GM18868 (cell line): ENCODE measurements at regions not wholly inside any gene's neighbourhood (a gene's known extent, or its start where the extent isn't known, plus 50 kb on each side); places are given as distances from the start of the nearest gene placed in this dataset.
"Not testable (repeated sequence)": the region's sequence is repeated elsewhere in the genome, so short reads cannot be mapped to it uniquely, and the experiment has no call there.

Source experiments
- ATAC-seq: cut with Tn5 transposase; IDR thresholded peaks from one replicate; pipeline ENCODE4 v1.9.1; 2021; ENCODE audit warnings: mild to moderate bottlenecking, moderate library complexity; ENCODE audit not compliant: unreplicated experiment

DNA sequence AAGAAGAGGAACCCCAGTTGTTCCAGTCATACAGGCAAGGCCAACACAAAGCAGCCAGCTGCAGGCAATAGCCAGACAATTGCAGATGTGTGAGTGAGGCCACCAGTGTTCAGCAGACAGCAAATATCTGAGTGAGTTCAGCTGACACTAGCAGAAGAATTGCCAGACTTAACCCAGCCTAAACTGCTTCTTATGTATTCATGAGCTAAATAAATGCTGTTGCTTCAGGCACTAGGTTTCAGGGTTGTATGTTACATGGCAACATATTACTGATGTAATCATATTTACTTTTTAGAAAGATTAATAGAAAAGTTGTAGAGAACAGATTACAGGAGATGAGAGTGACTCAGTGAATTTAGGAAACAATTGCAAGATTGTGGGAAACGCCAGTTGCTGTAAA, 129.8 kb upstream of the CHODL start:
- no peak for ATAC-seq

DNA sequence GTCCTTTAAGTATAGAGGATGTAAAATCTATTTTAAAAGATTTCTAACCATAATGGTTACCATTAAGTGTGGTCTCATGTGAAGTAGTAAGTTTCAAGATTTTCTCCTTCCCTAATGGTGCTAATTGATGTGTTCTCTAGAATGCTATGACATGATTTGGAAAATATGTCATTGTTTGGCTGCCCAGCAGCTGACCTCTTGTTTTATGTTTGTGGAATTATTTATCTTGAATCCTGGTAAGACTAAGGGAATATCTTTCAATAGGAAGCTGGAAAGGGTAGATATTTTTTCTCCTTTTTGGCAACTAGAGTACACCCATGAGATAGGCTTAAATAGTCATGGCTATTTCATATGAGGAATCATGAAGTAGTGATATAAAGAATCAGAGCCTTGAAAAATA, 139.8 kb upstream of the CHODL start:
- no peak for ATAC-seq

DNA sequence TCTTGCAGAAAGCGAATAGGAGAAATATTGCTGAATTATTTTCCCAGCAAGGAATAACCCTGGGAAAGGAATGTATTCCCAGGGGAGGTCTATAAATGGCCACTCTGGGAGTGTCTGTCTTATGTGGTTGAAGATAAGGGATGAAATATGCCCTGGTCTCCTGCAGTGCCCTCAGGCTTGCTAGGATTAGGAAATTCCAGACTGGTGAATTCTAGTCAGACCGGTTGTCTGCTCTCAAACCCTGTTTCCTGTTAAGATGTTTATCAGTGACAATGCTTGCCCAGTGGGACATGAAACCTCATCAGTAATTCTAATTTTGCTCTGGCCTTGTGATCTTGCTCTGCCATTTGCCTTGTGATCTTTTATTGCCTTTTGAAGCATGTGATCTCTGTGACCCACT, 148.2 kb upstream of the CHODL start:
- not testable (repeated sequence) for ATAC-seq

DNA sequence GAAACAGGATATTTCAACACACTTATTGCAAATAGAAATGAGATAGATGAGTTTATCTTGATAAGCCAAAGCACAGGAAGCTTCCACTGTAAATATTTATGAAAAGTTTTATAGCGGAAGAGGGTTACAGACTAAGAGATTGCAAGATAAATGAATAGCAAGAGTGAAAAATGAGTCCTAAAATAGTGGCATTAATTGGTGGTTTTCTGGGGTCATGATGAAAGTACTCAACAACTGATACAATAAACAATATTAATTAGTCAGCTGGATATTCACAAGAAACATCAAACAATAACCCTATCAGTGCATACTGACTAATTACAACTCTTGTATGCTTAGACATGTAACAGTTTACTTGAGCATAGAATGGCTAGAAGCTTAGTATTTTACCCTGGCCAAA, 154.8 kb upstream of the CHODL start:
- ATAC-seq = no peak

DNA sequence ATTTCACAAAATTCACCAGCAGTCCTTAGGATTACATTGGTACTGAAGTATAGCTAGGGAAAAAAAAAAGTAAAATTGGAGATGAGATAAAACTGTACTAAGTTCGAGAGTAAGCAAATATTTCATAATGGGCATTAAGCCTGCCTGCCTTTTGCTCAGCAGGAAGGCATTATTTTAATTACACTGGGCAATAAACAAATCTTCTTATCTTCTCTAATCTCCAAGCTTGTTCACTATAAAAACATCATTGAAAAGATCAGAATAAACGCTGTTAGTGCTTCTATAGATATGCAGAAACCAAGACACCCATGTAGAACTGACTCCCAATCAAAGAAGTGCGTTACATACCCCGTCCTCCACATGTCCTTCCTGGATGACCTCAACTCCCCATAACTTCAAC, 174.2 kb upstream of the CHODL start:
- ATAC-seq = no peak

DNA sequence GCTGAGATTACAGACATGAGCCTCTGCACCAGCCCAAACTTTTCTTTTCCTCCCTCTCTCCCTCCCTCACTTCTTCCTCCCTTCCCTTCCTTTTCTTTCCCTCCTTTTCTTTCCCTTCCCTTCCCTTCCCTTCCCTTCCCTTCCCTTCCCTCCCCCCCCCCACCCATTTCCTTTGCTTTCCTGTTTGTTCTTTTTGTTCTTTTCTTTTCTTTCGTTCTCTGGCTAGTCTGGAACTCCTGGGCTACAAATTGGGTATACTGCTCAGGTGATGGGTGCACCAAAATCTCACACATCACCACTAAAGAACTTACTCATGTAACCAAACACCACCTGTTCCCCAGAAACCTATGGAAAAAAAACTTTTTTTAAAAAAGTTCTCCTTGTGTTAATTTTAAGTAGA, 174.8 kb upstream of the CHODL start:
- ATAC-seq = no peak

DNA sequence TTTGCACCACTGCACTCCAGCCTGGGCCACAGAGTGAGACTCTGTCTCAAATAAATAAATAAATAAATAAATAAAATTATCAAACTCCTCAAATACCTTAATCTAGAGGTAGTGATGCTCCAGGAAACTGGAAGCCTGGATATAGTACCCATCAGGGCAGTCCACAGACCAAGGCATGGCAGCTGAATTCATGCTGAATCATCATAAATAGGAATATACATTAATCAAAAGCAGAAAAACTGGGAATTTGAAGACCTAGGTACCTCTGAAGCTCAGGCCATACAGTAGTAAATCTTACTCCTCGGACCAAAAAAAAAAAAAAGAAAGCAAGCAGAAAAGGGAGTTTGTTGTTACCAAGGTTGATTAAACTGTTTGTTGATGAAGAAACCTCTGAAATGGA, 184.2 kb upstream of the CHODL start:
- no peak for ATAC-seq

DNA sequence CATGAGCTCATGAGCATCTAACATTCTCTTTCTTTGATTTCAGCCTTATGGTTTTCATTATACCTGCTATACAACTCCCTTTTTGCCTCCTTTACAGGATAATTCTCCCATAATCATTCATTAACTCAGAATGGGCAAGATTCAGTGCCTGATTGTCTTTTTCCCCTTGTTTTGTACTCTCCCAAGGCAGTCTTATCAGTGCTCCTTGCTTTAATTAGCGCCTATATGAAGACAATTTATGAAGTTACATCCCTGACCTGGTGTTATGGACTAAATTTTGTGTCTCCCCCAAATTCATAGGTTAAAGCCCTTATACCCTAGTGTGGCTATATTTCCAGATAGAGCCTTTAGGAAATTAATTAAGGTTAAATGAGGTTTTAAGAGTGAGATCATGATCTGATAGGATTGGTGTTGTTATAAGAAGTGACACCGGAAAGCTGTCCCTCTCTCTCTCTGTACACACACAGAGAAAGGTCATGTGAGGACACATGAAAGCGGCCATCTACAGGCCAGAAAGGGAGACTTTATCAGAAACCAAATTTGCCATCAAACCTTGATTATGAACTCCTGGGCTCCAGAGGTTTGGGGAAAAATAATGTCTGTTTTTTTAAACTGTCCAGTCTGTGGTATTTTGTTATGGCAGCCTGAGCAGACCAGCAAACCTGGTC, 185.8 kb upstream of the CHODL start:
- no peak for ATAC-seq

DNA sequence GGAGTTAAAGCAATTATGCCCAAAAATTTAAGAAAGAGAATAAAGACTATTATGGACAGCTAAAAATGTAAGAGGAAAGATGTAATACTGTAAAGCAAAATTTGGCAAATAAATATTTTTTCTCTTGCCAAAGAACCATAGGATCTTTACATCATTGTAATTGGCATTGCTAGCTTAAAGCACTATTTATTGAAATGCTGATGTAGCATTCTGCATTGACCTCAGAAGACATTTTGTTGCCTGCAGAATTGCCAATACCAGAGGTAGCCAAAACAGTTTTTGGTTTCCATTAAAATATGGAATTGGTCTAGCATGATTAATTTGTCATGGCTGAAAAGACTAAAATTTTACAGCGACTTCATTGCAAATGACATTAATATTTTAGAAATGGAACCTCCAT, 191.5 kb upstream of the CHODL start:
- no peak for ATAC-seq

DNA sequence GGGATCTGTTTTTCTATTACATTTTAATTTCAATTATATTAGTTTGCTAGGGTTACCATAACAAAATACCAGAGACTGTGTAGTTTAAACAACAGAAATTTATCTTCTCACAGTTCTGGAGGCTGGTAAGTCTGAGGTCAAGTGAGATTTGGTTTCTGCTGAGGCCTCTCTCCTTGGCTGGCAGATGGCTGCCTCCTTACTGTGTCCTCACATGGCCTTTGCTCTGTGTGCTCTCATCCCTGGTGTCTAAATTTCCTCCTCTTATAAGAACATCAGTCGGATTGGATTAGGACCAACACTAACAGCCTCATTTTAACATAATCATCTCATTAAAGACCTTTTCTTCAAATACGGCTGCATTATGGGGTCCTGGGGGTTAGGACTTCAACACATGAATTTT, 195.2 kb upstream of the CHODL start:
- no peak for ATAC-seq

DNA sequence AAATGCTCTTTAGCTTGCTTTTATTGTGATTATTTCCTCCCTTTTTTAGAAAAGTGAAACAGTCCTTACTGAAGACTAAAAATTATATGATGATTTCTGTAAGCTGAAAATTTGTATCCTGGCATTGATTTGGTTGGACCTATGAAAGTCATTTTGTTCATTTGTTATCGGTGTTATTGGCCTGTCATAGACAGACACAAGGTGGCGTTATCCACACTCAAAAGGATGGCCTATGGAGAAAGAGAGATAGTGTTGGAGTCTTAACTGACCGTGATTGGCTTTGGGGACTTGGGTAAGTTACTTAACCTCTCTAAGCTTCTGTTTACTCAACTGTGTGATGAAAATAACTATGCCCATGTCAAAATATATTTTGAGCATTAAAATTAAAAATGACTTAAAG, 203.6 kb upstream of the CHODL start:
- peak; percentile 57 for ATAC-seq

DNA sequence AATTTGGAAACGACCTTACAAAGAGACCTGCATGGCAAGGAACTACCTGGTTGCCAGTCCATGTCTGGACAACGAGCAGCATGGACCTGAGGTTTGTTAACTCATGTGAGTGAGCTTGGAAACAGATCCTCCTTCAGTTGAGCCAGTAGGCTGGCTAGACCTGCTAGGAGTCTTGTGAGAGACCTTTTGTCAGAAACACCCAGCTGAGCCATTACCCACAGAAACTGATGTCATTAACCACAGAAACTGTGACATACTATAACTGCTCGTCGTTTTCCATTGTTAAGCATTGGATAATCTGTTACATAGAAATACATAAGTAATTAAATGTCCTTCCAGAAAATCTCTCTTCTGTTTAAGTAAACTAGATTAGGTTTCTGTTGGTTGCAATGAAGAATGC, 211.1 kb upstream of the C21orf91 start:
- no peak for ATAC-seq

DNA sequence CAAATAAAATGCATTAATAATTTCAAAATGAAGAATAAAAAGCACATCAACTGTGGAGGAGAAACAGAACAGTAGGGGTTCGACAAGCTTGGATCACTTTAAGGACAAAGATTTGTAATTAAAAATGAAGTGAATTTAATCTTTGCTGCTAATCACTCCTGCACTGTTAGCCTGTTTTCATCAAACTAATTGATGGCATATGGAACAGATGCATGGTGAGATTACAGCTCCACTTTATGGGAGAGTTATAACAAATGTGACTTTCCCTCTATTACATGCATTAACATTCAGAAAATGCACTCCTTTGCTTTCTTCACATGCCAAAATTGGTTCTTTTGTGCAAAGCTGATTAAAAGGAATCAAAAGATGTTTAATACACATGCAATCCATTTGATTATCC, 207.2 kb upstream of the C21orf91 start:
- ATAC-seq = no peak

DNA sequence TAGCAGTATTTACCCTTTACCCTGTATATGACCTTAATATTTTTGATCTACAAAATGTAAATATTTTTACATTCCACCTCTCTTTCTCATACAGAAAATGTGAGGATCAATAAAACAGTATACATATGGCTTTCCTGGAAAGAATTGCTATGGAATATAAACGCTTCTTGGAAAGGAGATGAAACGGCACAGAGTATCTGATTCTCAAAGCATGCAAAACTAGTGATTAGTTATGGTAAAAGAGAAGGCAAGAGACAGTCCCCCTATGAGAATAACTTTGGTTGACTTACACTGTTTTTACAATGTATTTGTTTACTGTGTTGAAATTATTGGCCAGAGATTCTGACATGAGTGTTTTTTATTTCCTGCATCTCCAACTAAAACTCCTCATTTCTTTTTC, 204.6 kb upstream of the C21orf91 start:
- ATAC-seq = no peak

DNA sequence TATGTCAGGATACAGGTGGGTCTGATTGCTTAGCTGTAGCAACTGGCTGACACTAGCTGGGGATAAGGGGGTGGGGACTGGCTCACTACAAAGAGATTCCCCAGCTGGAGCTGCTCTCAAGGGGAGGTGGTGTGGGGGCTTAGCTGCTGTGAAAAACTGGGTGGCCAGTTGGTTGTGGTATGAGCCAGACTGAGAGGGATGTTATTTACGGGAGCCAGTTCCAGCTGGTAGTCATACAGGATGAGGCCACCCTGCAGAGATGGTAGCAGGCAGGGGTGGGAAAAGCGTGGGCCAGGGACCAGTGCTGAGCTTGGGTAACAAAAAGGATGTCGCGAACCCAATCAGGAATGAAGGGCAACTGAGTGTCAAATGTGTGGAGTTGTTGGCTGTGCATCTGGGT, 204.0 kb upstream of the C21orf91 start:
- no peak for ATAC-seq

DNA sequence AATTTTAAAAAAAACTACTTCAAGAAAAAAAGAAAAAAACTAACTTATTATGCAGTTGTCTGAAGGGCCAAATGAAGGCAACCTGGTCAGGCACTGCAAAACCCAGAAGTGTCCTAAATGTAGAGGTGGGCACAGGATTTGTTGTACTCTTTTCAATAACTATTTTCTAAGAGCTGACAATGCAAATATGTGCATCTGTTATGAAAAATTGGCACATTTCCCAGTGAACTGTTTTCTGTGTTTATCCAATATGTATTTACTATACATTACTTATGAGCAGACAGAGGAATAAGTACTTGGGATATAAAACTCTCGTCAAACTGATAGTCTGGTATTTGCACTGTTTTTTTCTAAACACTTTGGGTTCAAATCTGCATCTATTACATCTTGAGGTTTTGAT, 188.0 kb upstream of the C21orf91 start:
- ATAC-seq = no peak

DNA sequence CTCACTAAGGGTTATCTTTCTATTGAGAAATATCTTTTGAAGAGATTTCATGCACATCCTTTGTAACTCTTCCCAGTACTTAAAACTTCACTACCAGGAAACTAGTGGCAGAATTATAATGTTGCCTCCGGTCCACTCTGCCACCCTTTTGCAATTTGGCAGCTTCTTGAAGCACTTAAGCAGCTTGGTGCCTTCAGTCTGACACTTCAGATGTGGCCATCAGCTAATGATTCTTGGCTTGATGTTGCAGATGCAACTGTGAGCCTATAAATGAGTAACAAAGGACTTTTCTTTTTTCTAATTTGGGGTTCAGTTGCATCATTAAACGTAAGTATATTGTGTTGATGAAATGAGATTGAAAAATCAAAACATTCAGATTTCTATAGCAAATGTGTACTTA, 187.5 kb upstream of the C21orf91 start:
- ATAC-seq = no peak

DNA sequence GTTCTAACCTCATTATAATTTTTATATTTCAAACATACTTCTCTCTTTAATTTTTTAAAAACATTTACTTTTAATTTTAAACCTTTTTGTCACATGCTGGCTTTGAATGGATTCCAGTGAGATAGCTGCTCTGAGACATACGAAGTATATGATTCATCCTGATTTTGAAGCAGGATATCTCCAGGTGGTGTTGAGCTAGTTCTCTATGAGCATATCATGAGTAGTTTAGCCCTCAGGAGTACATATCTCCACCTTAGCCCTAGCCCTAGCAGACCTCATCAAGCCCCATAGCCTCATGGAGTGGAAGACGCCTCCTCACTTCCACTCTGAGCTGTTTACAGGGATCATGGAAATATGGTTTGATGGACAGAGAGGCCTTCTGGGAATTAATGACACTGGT, 183.2 kb upstream of the C21orf91 start:
- no peak for ATAC-seq

DNA sequence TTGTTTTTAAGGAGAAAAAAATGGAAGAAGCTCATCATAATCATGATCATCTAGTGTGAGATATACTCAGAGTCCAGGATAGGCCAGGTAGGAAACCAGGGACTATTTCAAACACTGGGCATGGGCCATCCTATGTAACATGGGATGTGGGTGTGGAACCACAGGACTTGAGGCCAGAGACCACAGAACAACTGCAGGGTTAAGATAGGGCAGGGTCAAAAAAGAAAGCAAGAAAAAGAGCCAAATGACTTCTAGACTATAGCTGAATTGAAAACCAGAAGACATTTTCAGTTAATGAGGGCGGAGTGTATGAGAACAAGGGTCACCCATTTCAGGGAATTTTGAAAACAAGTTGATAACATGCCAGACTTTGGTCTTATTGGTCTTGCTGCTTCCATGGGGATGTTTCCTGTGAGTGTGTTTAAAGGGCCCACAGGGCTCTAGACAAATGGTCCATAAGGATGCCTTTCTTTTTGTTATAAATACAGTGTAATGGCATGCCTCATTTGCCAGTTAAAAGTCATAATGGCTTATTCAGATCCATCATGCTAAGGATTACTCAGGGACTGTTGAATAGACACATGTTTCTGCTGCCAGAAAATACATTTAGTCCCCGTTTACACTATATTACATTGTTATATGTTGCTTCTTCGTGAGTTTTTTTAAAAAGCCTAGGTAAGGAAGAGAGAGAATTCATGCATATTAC, 182.0 kb upstream of the C21orf91 start:
- no peak for ATAC-seq

DNA sequence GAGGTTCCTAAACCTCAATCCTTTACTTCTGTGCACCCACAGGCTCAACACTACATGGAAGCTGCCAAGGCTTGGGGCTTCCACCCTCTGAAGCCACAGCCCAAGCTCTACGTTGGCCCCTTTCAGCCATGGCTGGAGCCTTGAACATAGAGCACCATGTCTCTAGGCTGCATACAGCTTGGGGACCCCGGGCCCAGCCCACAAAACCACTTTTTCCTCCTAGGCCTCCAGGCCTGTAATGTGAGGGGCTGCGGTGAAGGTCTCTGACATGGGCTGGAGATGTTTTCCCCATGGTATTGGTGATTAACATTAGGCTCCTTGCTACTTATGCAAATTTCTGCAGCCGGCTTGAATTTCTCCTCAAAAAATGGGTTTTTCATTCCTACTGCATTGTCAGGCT, 179.4 kb upstream of the C21orf91 start:
- ATAC-seq = not testable (repeated sequence)

DNA sequence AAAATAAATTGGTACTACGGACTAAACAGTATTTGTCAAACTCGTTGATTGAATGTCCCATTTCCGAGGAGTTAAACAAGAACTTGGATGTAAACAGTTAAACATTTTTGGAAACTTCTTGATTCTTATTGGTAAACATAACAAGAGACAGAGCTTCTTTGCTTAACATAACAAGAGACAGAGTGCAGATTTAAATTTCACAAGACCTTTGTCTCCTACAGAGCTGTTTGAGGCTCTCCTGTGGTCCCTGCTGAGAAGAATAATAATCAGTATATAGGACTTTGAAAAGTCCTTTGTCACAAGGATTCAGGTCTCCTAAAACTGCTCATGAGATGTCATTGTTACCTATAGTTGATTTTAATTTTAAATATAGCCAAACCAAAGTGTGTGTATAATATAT, 170.6 kb upstream of the C21orf91 start:
- no peak for ATAC-seq

DNA sequence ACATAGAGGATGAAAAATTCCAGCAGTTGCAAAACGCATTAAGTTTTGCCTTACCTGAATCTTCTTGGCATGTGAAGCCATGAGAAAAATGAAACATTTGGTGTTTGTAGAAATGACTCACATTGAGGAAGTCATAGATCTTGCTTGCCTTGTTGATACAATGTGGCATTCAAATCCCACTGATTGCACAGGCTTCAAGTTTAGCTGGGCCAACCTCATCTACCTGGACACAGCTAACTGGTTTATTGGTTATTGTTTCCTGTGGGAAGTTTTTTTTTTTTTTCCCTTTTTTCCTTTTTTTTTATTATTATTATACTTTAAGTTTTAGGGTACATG, 168.9 kb upstream of the C21orf91 start:
- ATAC-seq = no peak
